Mesodermal cell (in vitro differentiated cells): ENCODE measurements at regions not wholly inside any gene's neighbourhood (a gene's known extent, or its start where the extent isn't known, plus 50 kb on each side); places are given as distances from the start of the nearest gene placed in this dataset.
"Not testable (repeated sequence)": the region's sequence is repeated elsewhere in the genome, so short reads cannot be mapped to it uniquely, and the experiment has no call there.

Experiments
- H3K27ac ChIP-seq: 2 replicates; pipeline ENCODE4 v1.7.0; 2013; ENCODE audit warnings: mild to moderate bottlenecking, low read depth, low read length, moderate library complexity; ENCODE audit not compliant: severe bottlenecking
- H3K36me3 ChIP-seq: 2 replicates; pipeline ENCODE4 v1.7.1; 2013; ENCODE audit warnings: mild to moderate bottlenecking, low read length, moderate library complexity; ENCODE audit not compliant: control insufficient read depth, insufficient read depth
- H3K4me1 ChIP-seq: one replicate; pipeline ENCODE4 v1.7.1; 2013; ENCODE audit warnings: mild to moderate bottlenecking, low read length; ENCODE audit not compliant: insufficient read depth, control insufficient read depth, poor library complexity, severe bottlenecking
- H3K4me3 ChIP-seq: 2 replicates; pipeline ENCODE4 v1.7.0; 2013; ENCODE audit warnings: low read length, control low read depth, mild to moderate bottlenecking; ENCODE audit not compliant: insufficient read depth, poor library complexity, severe bottlenecking; ENCODE audit errors: extremely low read depth
- H3K9me3 ChIP-seq: 2 replicates; pipeline ENCODE4 v1.7.1; 2013; ENCODE audit warnings: mild to moderate bottlenecking, low read length, moderate library complexity; ENCODE audit not compliant: control insufficient read depth
- WGBS, 2 experiments: methylation state at CpG; one replicate each; pipeline ENCODE4 v1.1.5; 2013; ENCODE audit warnings: missing lambda C conversion rate in 2 of 2; ENCODE audit not compliant: insufficient coverage in 2 of 2; 5-methylcytosine and 5-hydroxymethylcytosine counted together

DNA sequence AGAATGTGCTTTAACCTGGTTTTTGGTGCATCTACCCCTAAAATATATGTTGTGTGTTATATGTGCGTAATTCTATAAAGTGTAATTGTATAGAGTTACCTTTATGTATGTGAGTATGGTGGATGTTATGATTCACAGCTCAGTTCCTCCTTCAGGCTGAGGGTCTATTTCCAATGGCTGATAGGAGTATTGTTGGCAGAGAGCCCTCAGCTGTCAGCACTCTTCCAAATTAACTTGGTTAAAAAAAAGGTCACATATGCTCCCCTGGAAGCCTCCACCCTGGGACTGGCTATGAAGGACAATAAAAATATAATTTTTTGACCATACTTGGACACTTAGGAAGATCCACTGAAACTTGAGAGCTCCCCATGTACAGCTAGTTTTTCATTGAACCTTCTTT, 250.4 kb upstream of the CDH12 start:
- Histone ChIP-seq H3K4me3 (no peak overlapping the region), H3K36me3 (no peaks in the 10 kb centered on the region), H3K27ac (no peak overlapping the region), H3K9me3 (no peaks in the 10 kb centered on the region), H3K4me1 (no peaks in the 10 kb centered on the region)
- 67 to 86% methylated on average over 1 of the region's 1 CpG for WGBS, 2 experiments

DNA sequence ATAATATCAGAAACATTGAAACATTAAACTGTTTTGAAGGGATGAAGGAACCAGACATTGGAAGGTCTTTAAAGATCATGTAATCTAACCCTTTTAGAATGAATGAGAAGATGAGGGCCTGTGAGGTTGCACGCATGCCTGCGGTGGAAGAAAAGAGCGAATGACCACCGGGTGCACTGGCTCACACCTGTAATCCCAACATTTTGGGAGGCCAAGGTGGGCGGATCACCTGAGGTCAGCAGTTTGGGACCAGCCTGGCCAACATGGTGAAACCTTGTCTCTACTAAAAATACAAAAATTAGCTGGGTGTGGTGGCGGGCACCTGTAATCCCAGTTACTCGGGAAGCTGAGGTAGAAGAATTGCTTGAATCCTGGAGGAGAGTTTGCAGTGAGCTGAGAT, 242.3 kb upstream of the CDH12 start:
- H3K9me3 ChIP-seq, H3K4me3 ChIP-seq, H3K36me3 ChIP-seq, H3K4me1 ChIP-seq, H3K27ac ChIP-seq: not testable (repeated sequence)
- whole genome bisulfite sequencing, 2 experiments, result 87 to 90% methylated on average over 4 to 5 of the region's 7 CpGs

DNA sequence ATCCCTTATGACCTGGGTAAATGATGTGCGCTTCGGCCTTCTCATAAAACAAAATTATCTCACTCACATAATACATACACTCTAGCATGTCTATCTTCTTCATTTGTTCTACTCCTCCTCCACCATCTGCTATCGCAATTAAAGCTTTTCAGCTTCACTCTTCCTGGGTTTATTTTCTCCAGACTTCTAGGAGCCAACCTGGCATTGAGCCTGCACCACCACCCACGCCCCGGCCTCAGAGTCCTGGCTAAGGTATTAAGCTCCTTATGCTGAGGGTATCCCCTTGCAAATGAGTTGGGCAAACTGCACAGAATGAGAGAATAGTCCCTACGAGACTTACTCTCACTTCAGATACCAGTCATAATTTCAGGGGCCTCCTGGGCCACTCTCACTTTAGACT, 236.1 kb upstream of the CDH12 start:
- 90 to 98% methylated on average over 6 of the region's 6 CpGs for WGBS, 2 experiments
- H3K4me3 ChIP-seq, result no peak overlapping the region

DNA sequence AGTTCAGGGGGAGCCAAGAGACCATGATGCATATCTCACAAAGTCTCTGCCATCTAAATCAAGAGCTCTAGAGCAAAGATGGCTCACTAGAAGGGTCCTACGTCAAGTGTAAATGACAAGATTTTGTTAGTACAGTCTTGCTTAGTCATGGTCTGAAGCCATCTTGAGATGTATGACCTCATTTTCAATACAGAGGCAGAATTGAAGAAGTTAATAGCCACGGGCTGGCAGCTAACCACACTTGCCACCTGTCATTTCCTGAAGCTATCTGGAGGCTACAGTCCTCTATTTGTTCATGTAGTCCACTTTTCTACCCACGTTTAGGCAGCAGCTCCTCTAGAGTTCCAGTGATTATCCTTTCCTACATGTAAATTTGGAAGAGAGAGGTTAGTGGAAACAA, 231.7 kb upstream of the CDH12 start:
- Histone ChIP-seq H3K36me3 (no peaks in the 10 kb centered on the region), H3K9me3 (no peaks in the 10 kb centered on the region), H3K4me3 (no peak overlapping the region), H3K4me1 (no peaks in the 10 kb centered on the region), H3K27ac (no peak overlapping the region)
- 70 to 100% methylated on average over 1 to 2 of the region's 3 CpGs for WGBS, 2 experiments

More for the DNA sequence above, 236.1 kb upstream of the CDH12 start:
- Histone ChIP-seq H3K4me1 (no peaks in the 10 kb centered on the region), H3K36me3 (no peaks in the 10 kb centered on the region), H3K27ac (no peak overlapping the region), H3K9me3 (no peaks in the 10 kb centered on the region)

DNA sequence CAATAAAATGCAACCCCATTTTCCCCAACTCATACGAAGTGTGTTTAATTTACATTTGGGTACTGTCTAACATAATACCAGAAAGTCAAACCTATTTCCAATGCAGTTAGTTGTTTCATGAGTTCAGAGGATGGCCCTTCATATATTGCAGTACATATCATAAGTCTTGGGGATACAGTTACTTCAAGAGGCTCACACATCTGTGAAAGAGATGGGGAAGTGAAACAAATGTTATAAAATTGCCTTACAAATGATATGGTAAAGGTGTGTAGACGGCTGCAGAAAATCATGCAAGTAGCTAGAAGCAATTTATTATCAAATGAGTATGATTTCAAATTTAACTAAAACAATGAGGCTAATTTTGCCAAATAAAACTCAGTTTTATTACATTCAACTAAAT, 219.0 kb upstream of the CDH12 start:
- H3K4me1 ChIP-seq, result no peaks in the 10 kb centered on the region
- WGBS, 2 experiments, result no CpG with 5 or more reads among the region's 2 CpGs
- H3K27ac ChIP-seq, result no peak overlapping the region
- no peaks in the 10 kb centered on the region for H3K9me3 ChIP-seq
- no peak overlapping the region for H3K4me3 ChIP-seq
- no peaks in the 10 kb centered on the region for H3K36me3 ChIP-seq

DNA sequence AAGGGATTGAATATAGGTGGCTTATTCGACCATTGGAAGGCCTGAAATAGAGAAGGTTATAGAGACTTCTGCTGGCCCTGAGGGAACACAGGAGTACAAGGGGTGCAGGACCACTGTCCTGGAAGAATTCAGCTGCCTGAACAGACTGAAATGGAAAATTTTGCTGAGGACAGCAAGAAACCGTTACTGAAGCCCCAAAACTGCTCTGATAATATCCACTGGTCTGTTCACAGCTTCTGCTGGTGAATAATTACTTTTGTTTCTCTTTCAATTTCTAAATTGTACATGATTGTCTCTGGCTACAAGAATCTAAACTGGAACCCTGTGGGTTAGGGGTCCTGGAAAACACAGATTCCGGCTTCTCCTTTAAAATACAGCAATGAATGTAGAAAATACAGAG, 218.5 kb upstream of the CDH12 start:
- no peaks in the 10 kb centered on the region for H3K4me1 ChIP-seq
- no peak overlapping the region for H3K4me3 ChIP-seq
- no peaks in the 10 kb centered on the region for H3K36me3 ChIP-seq
- 87 to 96% methylated on average over 2 of the region's 3 CpGs for WGBS, 2 experiments
- H3K27ac ChIP-seq, result no peak overlapping the region
- H3K9me3 ChIP-seq, result no peaks in the 10 kb centered on the region

DNA sequence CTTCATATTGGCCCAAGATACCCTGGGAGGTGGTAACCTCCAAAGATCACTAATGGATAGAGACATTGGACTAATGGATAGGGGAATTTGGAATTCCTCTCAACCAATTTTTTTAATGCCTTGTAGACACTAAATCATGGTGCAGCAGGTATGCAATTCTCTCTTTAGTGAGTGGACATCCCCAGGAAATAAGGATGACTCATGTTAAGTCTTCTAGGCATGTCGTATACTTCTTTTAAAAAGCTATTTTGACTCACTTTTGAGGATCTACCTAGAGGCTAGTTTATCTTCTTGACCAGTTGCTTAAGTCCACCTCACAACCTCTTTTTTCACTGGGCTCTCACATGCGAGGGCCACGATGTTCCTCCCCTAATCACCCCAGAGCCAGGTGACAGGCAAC, 211.6 kb upstream of the CDH12 start:
- Histone ChIP-seq H3K27ac (no peak overlapping the region), H3K9me3 (no peaks in the 10 kb centered on the region), H3K36me3 (no peaks in the 10 kb centered on the region), H3K4me1 (no peaks in the 10 kb centered on the region), H3K4me3 (no peak overlapping the region)
- WGBS, 2 experiments, result 87 to 90% methylated on average over 1 to 3 of the region's 3 CpGs

DNA sequence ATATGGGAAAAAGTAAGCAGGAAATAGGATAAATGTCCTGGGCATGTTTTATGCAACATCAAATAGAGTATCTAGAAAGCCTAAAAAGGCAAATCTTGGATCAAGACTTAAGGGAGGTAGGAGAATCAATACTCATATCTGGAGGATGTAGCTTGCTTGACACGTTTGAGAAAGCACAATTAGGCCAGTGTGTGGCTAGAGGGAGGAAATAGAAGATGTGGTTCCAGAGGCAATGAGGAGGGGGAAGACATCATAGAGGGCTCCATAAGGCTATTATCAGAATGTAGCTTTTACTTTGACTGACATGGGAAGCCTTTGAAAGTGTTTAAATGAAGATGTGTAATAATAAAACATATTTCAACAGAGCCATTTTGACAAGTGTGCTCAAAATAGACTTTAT, 200.7 kb upstream of the CDH12 start:
- Histone ChIP-seq H3K4me3 (no peak overlapping the region), H3K9me3 (no peaks in the 10 kb centered on the region), H3K36me3 (no peaks in the 10 kb centered on the region), H3K27ac (no peak overlapping the region), H3K4me1 (no peaks in the 10 kb centered on the region)
- WGBS, 2 experiments, result 63 to 67% methylated on average over 1 of the region's 1 CpG

DNA sequence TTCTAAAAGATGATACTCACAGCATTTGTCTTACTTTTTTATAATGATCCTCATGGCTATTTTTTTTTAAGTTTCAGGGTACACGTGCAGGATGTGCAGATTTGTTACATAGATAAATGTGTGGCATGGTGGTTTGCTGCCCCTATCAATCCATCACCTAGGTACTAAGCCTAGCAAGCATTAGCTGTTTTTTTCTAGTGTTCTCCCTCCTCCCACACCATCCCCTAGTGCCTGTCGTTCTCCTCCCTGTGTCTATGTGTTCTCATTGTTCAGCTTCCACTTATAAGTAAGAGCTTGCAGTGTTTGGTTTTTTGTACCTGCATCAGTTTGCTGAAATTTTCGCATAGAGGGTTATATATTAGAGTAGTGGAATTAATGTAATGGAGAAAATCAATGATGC, 189.1 kb upstream of the CDH12 start:
- H3K4me3 ChIP-seq, result no peak overlapping the region
- no peak overlapping the region for H3K27ac ChIP-seq
- WGBS, 2 experiments, result 63 to 67% methylated on average over 1 of the region's 3 CpGs
- H3K4me1 ChIP-seq, result no peaks in the 10 kb centered on the region
- no peaks in the 10 kb centered on the region for H3K36me3 ChIP-seq
- H3K9me3 ChIP-seq, result no peaks in the 10 kb centered on the region

DNA sequence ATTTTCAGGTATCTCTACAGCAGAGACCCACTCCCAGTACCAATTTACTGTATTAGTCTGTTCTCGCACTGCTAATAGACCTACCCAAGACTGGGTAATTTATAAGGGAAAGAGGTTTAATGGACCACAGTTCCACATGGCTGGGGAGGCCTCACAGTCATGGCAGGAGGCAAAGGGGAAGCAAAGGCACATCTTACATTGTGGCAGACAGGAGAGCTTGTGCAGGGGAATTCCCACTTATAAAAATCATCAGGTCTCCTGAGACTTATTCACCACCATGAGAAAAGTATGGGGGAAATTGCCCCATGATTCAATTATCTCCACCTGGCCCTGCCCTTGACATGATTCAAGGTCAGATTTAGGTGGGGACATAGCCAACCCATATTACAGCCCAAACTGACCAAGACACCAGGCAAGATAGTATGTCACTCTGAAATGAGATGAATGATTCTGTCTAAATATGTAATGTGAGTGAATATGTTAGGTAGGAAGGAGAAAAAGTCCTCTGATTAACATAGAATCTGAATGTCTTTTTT, 182.5 kb upstream of the CDH12 start:
- Histone ChIP-seq H3K36me3 (no peaks in the 10 kb centered on the region), H3K4me1 (no peaks in the 10 kb centered on the region), H3K27ac (no peak overlapping the region), H3K4me3 (no peak overlapping the region), H3K9me3 (no peaks in the 10 kb centered on the region)
- WGBS, 2 experiments, result no CpG with 5 or more reads among the region's 1 CpG

DNA sequence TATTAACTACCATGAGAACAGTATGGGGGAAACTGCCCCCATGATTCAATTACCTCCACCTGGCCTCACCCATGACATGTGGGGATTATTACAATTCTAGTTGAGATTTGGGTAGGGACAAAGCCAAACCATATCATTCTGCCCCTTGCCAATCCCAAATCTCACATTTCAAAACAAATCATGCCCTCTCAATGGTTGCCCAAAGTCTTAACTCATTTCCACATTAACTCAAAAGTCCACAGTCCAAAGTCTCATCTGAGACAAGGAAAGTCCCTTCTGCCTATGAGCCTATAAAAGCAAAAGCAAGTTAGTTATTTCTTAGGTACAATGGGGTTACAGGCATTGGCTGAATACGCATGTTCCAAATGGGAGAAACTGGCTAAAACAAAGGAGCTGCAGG, 180.7 kb upstream of the CDH12 start:
- WGBS, 2 experiments, result 100% methylated on average over 1 of the region's 1 CpG; no CpG with 5 or more reads in 1 of the 2 experiments
- Histone ChIP-seq H3K4me1 (no peaks in the 10 kb centered on the region), H3K9me3 (no peaks in the 10 kb centered on the region), H3K36me3 (no peaks in the 10 kb centered on the region), H3K4me3 (no peak overlapping the region), H3K27ac (no peak overlapping the region)
